Neural progenitor cell (in vitro differentiated cells): ENCODE measurements at regions not wholly inside any gene's neighbourhood (a gene's known extent, or its start where the extent isn't known, plus 50 kb on each side); places are given as distances from the start of the nearest gene placed in this dataset.

ENCODE experiments used
- EZH2 ChIP-seq: fragments of 200-600 bp; sonication (generic); IDR thresholded peaks from 2 replicates; pipeline ENCODE4 v1.6.1; 2017; ENCODE audit warnings: antibody characterized with exemption, mild to moderate bottlenecking, moderate library complexity
- TF ChIP-seq, protein P1 (sequence below): fragments of 200-600 bp; sonication (generic); IDR thresholded peaks from 2 replicates; pipeline ENCODE4 v1.5.1; 2017; ENCODE audit warnings: antibody characterized with exemption, mild to moderate bottlenecking

DNA sequence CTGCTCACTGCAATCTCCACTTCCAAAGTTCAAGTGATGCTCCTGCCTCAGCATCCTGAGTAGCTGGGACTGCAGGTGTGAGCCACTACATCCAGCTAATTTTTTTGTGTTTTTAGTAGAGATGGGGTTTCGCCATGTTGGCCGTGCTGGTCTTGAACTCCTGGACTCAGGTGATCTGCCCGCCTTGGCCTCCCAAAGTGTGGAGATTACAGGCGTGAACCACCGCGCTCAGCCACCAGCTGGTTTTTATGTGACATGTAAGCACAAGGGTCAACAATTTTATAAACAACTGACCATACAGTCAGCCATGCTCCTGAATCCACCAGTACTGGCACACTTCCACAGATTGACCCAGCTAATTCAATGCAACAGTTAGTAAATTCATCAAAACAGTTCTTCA lies 526.3 kb upstream of the LRRC4C start:
- TF ChIP-seq, protein P1, sequence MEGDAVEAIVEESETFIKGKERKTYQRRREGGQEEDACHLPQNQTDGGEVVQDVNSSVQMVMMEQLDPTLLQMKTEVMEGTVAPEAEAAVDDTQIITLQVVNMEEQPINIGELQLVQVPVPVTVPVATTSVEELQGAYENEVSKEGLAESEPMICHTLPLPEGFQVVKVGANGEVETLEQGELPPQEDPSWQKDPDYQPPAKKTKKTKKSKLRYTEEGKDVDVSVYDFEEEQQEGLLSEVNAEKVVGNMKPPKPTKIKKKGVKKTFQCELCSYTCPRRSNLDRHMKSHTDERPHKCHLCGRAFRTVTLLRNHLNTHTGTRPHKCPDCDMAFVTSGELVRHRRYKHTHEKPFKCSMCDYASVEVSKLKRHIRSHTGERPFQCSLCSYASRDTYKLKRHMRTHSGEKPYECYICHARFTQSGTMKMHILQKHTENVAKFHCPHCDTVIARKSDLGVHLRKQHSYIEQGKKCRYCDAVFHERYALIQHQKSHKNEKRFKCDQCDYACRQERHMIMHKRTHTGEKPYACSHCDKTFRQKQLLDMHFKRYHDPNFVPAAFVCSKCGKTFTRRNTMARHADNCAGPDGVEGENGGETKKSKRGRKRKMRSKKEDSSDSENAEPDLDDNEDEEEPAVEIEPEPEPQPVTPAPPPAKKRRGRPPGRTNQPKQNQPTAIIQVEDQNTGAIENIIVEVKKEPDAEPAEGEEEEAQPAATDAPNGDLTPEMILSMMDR = no peak
- TF ChIP-seq EZH2 = no peak
